Prostate gland (tissue), 2 donors: ENCODE measurements at regions not wholly inside any gene's neighbourhood (a gene's known extent, or its start where the extent isn't known, plus 50 kb on each side); places are given as distances from the start of the nearest gene placed in this dataset.

Source experiments
- DNase-seq: peaks from one replicate; pipeline ENCODE4 v3.0.0-alpha.2; 2019; ENCODE audit warnings: low spot score
- H3K27ac ChIP-seq, 2 donors: fragments of 200-600 bp; sonication (generic); 2 replicates each; pipeline ENCODE4 v1.5.1; 2017 to 2019
- H3K27me3 ChIP-seq: fragments of 200-600 bp; sonication (generic); replicated peaks from 2 replicates; pipeline ENCODE4 v1.5.1; 2019; ENCODE audit not compliant: insufficient read depth
- H3K36me3 ChIP-seq, 2 donors: fragments of 200-600 bp; sonication (generic); 1 replicate in 1 of 2; 2 replicates in 1 of 2; pipeline versions ENCODE4 v1.5.1 to v1.8.1; 2017 to 2019
- H3K4me1 ChIP-seq: fragments of 200-600 bp; sonication (generic); replicated peaks from 2 replicates; pipeline ENCODE4 v1.5.1; 2019
- H3K4me3 ChIP-seq, 2 donors: fragments of 200-600 bp; sonication (generic); 2 replicates each; pipeline ENCODE4 v1.5.1; 2017 to 2019
- H3K9me3 ChIP-seq: fragments of 200-600 bp; sonication (generic); 2 replicates; pipeline ENCODE4 v1.5.1; 2017
- POLR2A ChIP-seq: fragments of 450-650 bp; IDR thresholded peaks from one replicate; pipeline ENCODE4 v1.6.1; 2016; ENCODE audit warnings: antibody characterized with exemption, mild to moderate bottlenecking
- POLR2AphosphoS5 ChIP-seq: sonication (generic); formaldehyde crosslinking; IDR thresholded peaks from one replicate; pipeline ENCODE4 v1.6.1; 2017; ENCODE audit warnings: antibody characterized with exemption
- WGBS: methylation state at CpG from one replicate; pipeline ENCODE4 v1.1.5; 2018; 5-methylcytosine and 5-hydroxymethylcytosine counted together
- intact Hi-C: fragments of 100-400 bp; cut with DNase I; formaldehyde crosslinking; loops from one replicate; pipeline ENCODE4 v1.14.2; 2022
- TF ChIP-seq, protein P1 (sequence below), 4 experiments: fragments of 200-600 bp in 2 of 4; fragments of 450-650 bp in 2 of 4; sonication (generic) in 2 of 4; IDR thresholded peaks; 1 replicate in 3 of 4; 2 replicates in 1 of 4; pipeline ENCODE4 v1.5.1; 2016 to 2019; ENCODE audit warnings: antibody characterized with exemption in 4 of 4, mild to moderate bottlenecking in 2 of 4, moderate library complexity in 2 of 4

DNA sequence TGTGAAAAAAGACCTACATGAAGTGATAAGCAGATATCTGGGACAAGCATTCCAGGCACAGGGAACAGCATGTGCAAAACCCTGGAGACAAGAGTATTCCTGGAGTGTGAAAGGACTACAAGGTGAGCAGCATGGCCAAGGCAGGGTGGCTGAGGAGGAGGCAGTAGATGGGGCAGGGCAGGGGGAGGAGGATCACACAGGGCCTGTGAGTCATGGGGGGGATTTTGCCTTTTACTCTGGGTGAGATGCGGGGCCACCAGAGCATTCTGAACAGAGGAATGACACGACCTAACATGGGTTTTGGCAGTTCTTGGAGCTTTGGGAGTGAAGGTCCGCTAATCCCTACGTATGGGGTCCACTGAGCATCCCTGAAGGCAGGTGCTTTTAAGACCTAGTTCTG, 69.8 kb upstream of the CCN6 start:
- no peak for DNase-seq
- H3K4me3 ChIP-seq: no peak overlapping the region
- H3K4me1 ChIP-seq: no peaks in the 10 kb centered on the region
- H3K27me3 ChIP-seq: no peaks in the 10 kb centered on the region
- TF ChIP-seq POLR2A (no peak), POLR2AphosphoS5 (no peak)
- TF ChIP-seq, protein P1, sequence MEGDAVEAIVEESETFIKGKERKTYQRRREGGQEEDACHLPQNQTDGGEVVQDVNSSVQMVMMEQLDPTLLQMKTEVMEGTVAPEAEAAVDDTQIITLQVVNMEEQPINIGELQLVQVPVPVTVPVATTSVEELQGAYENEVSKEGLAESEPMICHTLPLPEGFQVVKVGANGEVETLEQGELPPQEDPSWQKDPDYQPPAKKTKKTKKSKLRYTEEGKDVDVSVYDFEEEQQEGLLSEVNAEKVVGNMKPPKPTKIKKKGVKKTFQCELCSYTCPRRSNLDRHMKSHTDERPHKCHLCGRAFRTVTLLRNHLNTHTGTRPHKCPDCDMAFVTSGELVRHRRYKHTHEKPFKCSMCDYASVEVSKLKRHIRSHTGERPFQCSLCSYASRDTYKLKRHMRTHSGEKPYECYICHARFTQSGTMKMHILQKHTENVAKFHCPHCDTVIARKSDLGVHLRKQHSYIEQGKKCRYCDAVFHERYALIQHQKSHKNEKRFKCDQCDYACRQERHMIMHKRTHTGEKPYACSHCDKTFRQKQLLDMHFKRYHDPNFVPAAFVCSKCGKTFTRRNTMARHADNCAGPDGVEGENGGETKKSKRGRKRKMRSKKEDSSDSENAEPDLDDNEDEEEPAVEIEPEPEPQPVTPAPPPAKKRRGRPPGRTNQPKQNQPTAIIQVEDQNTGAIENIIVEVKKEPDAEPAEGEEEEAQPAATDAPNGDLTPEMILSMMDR (IDR thresholded peaks at IDR 0.05): no peak
- no peak overlapping the region for H3K27ac ChIP-seq
- H3K9me3 ChIP-seq: no peaks in the 10 kb centered on the region
- WGBS: 96% methylated on average over 4 of the region's 4 CpGs
- no peaks in the 10 kb centered on the region for H3K36me3 ChIP-seq
- intact Hi-C loops: no loop called here

- TF ChIP-seq POLR2AphosphoS5 (no peak), POLR2A (no peak)
- TF ChIP-seq, protein P1 (IDR thresholded peaks at IDR 0.05): no peak
- no peak for DNase-seq
- H3K4me3 ChIP-seq: no peak overlapping the region
- H3K36me3 ChIP-seq: no peaks in the 10 kb centered on the region
- H3K27ac ChIP-seq: no peak overlapping the region
- H3K4me1 ChIP-seq: no peaks in the 10 kb centered on the region
- H3K9me3 ChIP-seq: no peaks in the 10 kb centered on the region
- intact Hi-C loops: no loop called here
- 85% methylated on average over 5 of the region's 5 CpGs for WGBS
- H3K27me3 ChIP-seq: no peaks in the 10 kb centered on the region
Measured at GRCh38 chr6:111984516-111985201, 69.2 kb upstream of the CCN6 start.

- DNase-seq: peak; percentile 61
- H3K9me3 ChIP-seq: no peaks in the 10 kb centered on the region
Measured at GRCh38 chr6:111985202-111985731, 68.6 kb upstream of the CCN6 start.

DNA sequence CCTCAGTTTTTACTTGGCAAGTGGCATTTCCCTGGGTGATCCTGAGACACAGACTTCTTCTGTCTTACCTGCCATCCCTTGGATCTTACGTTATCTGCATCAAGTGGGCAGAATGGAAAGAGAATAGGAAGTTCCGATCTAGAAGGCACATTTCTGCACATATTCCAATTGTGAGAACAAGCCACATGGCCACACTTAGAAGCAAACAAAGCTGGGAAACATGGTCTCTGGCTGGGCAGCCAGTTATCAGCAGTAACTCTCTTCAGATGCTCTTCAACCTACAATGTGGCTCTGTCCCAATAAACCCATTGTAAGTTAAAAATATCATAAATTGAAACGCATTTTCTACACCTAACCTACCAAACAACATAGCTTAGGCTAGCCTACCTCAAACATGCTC, 67.3 kb upstream of the CCN6 start:
- Histone ChIP-seq H3K4me1 (no peaks in the 10 kb centered on the region), H3K4me3 (no peak overlapping the region), H3K9me3 (no peaks in the 10 kb centered on the region), H3K36me3 (no peaks in the 10 kb centered on the region), H3K27me3 (no peaks in the 10 kb centered on the region), H3K27ac (no peak overlapping the region)
- WGBS: 97% methylated on average over 3 of the region's 3 CpGs
- intact Hi-C loops: no loop called here
- DNase-seq: no peak
- TF ChIP-seq POLR2A (no peak), POLR2AphosphoS5 (no peak)
- TF ChIP-seq, protein P1 (IDR thresholded peaks at IDR 0.05): no peak

More at GRCh38 chr6:111985202-111985731, 68.6 kb upstream of the CCN6 start:
- Histone ChIP-seq H3K4me1 (no peaks in the 10 kb centered on the region), H3K36me3 (no peaks in the 10 kb centered on the region), H3K27ac (peak overlapping the region in 1 of 2 donors; percentile 11), H3K4me3 (no peak overlapping the region), H3K27me3 (no peaks in the 10 kb centered on the region)
- 44% methylated on average over 4 of the region's 4 CpGs for WGBS
- TF ChIP-seq POLR2AphosphoS5 (peak; percentile 81), POLR2A (no peak)
- TF ChIP-seq, protein P1 (IDR thresholded peaks at IDR 0.05): peak in 1 of 4 experiments; percentile 4
- intact Hi-C loops: no loop called here

DNA sequence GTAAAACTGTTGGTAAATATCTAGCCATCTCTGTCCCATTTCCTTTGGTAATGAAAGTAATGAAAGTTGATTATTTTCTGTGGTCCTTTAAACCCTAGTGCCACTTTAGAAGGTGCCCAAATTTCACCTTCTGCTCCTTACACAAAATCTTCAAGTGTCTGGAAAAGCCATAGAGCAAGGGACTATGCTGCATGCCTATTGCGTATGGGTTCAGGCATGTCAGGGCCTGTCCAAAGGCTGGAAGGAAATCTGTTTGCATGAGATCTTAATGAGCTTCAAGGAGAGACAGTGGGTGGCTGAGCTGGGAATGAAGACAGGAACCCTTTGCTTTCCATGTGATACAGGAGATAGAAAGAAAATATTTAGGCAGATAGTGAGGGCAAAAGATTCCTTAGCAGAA, 66.6 kb upstream of the CCN6 start:
- 45% methylated on average over 1 of the region's 1 CpG for WGBS
- intact Hi-C loops: no loop called here
- peak; percentile 54 for DNase-seq
- Histone ChIP-seq H3K4me3 (no peak overlapping the region), H3K4me1 (no peaks in the 10 kb centered on the region), H3K27ac (no peak overlapping the region), H3K36me3 (no peaks in the 10 kb centered on the region), H3K27me3 (no peaks in the 10 kb centered on the region), H3K9me3 (no peaks in the 10 kb centered on the region)
- TF ChIP-seq POLR2AphosphoS5: peak; percentile 23
- TF ChIP-seq, protein P1 (IDR thresholded peaks at IDR 0.05): no peak
- no peak for TF ChIP-seq POLR2A
